ENCODE measurements at regions not wholly inside any gene's neighbourhood (a gene's known extent, or its start where the extent isn't known, plus 50 kb on each side); places are given as distances from the start of the nearest gene placed in this dataset.

- DNase-seq (ENCODE audit: extremely low read depth in 1 of 2, low read depth in 1 of 2) = no peak
Measured at GRCh38 chr10:126783806-126784557, 113.5 kb upstream of the C10orf90 start.

GRCh38 chr10:126787201-126787600 is 116.7 kb upstream of the C10orf90 start:
- no peak for DNase-seq (ENCODE audit: extremely low read depth in 1 of 2, low read depth in 1 of 2)

DNA sequence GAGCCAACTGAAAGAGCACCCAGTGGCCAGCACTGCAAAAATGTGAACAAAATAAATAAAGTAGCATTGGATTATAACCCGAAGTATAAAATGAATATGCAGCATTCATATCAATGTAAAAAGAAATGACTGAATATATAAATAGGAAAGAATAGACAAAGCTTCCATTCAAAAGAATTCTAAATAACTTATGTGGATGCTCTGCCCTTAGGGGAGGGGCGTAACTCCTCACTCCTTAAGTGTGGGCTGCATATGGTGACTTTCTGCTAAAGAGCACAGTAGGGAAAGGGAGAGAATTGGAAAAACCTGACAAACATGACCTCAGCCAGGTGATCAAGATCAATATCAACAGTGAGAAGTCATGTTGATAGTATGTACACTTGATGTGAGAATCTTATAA is 109.9 kb upstream of the DOCK1 start:
- no peak for DNase-seq (ENCODE audit: extremely low read depth in 1 of 2, low read depth in 1 of 2)

DNA sequence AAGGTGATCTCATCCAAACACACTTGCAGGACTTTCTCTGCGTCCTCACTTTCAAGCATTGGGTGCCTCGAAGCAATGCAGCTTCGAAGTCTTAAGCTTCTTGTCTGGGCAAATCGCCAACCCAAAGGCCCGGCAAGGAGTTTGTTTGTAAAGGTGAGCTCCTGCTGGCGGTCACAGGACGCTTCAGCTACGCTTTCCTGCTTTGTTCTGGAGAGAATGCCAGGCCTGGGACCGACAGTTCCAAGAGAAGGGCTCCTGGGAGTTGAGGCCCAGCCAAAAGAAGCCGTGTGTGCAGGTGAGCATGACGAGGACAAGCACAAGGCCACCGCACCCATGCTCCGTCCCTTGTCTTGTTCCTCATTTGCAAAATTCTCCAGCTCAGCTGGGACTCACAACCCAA is 106.6 kb upstream of the DOCK1 start:
- no peak for DNase-seq (ENCODE audit: extremely low read depth in 1 of 2, low read depth in 1 of 2)

GRCh38 chr10:126803394-126803793 is 101.8 kb upstream of the DOCK1 start:
- no peak for DNase-seq (ENCODE audit: extremely low read depth in 1 of 2, low read depth in 1 of 2)

DNA sequence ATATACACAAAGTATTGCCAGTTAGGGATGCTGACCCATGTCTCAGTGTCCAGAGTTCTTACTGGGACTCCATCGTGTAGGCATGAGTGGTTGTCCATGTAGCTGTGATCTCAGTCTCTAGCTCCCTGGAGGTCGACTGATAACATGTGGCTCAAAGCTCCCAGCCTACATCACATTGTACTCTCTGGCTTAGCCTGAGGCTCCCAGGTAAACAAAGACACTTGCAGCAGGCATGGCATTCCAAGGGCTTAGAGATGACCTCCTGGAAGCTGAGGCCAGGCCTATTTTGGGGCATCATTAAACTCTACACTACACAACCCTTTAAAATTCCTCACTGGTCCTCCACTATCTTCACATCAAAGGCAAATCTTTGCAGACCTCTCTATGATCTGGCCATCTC is 100.8 kb upstream of the DOCK1 start:
- no peak for DNase-seq (ENCODE audit: extremely low read depth in 1 of 2, low read depth in 1 of 2)

DNA sequence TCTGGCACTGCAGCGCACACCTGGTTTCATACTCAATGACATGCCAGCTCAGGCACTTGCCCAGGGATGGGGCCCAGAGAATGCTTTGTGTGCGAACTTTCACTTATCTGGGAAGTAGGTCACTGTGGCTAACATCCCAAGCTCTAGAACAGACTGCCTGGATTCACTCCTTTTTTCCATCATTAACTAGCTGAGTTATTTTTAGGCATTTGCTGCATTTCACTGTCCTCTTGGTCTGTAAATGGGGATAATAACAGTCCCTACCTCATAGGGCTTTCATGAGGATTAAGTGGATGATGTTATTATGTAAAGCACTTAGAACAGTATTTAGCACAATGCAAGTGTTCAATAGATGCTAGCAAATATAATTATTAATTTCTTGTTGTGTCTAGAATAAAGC is 98.7 kb upstream of the DOCK1 start:
- DNase-seq (ENCODE audit: extremely low read depth in 1 of 2, low read depth in 1 of 2) = no peak

DNA sequence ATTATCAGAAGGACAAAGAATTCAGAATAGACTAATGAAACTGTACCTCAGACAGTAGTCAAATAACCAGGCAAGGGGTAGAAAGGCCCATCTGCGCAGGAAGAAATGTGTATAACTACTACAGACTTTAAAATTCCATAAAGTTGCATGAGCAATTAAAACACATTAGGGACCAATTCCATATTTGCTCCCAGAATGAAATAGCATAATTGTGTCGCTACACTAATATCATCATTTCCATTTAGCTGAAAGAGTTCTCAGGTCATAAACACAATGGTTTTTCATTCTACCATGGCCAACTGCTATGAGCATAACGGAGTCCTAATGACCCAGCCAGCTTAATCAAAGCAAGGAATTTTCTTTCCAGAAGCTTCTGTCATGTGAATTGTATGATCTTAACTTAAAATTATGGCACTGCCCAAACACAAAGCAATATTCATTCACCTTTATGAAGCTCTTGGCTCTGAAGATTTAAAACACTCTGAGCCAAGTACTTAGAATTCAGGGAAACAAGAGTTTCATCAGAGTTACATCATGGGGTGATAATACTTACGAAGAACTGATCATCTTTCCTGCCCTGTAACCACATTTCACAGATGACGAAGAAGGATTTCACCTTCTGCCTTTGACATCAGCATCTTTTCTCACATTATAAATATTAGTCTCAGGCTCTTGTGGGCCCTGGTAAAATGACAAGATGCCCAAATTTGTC is 98.1 kb upstream of the DOCK1 start:
- DNase-seq (ENCODE audit: extremely low read depth in 1 of 2, low read depth in 1 of 2) = no peak

DNA sequence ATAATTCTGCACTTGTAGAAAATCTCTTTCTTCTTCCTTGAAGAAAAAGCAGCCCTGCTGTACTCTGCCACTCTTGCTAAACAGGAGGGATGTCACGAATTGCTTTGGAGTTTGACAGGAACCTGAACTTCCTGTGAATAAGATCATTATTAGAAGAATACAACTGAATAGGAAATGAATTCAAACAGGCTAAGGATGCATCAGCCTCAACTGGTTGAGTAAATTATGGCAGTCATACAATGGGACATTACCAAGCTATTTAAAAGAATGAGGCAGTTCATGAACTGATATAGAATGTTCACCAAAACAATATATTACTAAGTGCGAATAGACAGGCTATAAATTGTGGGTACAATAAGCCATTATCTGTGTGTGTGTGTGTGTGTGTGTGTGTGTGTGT is 97.1 kb upstream of the DOCK1 start:
- DNase-seq (ENCODE audit: extremely low read depth in 1 of 2, low read depth in 1 of 2) = no peak

- DNase-seq (ENCODE audit: extremely low read depth in 1 of 2, low read depth in 1 of 2) = no peak
Measured at GRCh38 chr10:126813432-126813831, 91.8 kb upstream of the DOCK1 start.

- no peak for DNase-seq (ENCODE audit: extremely low read depth in 1 of 2, low read depth in 1 of 2)
Measured at GRCh38 chr10:126833542-126833941, 71.7 kb upstream of the DOCK1 start.

GRCh38 chr10:126836009-126836408 is 69.2 kb upstream of the DOCK1 start:
- DNase-seq (ENCODE audit: extremely low read depth in 1 of 2, low read depth in 1 of 2) = no peak

DNA sequence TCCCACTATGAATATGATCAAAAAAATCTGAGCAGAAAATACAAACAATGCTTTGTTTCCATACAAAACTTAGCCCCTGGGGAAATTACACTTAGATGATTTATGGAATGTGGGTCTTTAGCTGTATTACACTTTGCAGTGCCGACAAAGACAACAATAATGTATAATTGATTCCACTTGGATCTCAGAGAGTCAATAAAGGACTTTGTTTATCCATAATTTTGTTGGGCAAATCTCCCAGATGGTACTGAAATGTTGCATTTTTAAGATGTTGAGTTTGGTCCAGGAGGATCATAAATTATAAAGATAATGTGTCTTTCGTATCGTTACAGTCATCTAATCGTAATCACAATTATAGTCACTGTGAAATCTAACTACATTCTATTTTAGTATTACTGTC is 66.9 kb upstream of the DOCK1 start:
- DNase-seq (ENCODE audit: extremely low read depth in 1 of 2, low read depth in 1 of 2) = no peak

GRCh38 chr10:126839094-126839761 is 66.0 kb upstream of the DOCK1 start:
- no peak for DNase-seq (ENCODE audit: extremely low read depth in 1 of 2, low read depth in 1 of 2)

- no peak for DNase-seq (ENCODE audit: extremely low read depth in 1 of 2, low read depth in 1 of 2)
Measured at GRCh38 chr10:126840576-126841135, 64.6 kb upstream of the DOCK1 start.

DNA sequence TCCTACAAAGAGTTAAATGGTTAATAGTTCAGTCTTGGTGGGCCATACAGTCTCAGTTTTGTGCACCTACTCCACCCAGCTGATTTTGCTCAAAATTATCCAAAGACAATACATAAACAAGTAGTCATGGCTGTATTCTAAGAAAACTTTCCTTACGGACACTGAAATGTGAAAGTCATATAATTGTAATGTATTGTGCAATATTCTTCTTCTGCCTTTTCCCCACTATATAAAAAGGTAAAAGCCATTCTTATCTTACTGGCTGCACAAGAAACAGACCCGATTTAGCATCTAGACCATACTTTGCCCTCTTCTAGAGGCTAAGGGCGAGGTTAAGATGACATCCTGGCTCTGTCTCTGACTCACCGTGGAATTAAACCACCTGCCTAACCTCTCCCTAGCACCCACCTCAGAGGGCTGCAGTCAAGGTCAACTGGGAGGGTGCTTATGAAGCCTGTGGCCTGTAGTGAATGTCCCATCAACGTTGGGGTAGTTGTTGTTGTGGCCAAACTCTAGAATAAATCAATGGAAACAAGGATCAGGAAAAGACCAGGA is 63.8 kb upstream of the DOCK1 start:
- no peak for DNase-seq (ENCODE audit: extremely low read depth in 1 of 2, low read depth in 1 of 2)

DNA sequence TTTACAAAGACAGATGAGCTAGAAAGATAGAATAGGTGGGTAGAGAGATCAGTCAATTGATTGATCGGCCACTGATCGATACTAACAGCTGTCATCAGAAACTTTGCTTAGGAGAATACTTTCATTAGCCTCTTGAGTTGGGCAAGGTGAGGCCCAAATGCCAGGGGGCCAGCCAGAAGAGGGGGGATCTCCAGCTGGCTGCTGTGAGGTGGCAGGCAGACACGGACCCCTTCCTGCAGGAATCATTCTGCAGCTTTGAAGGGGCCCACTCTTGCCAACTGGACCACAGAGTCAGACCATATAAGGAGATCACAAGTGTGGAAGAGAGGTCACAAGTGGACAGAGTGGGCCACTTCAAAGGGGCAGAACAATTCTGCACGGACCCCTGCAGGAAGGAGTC is 62.9 kb upstream of the DOCK1 start:
- no peak for DNase-seq (ENCODE audit: extremely low read depth in 1 of 2, low read depth in 1 of 2)

DNA sequence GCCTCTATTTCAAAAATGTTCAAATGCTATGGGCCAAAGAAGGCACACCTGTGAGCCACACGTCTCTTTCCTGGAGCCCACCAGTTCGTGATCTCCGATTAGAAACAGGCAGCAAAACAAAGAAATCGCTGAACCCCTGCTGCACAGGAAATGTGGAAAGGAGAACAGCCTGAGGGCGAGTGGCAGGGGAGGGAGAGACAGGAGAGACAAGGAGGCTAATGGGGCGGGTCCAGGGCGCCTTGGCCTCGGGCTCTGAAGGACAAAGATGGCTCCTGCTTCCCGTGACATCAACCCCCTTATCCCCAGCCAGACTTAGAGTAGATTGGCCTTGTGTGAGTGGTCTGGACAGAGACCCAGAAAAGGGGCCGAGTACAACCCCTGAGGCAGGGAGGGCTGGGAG is 62.4 kb upstream of the DOCK1 start:
- no peak for DNase-seq (ENCODE audit: extremely low read depth in 1 of 2, low read depth in 1 of 2)

- no peak for DNase-seq (ENCODE audit: extremely low read depth in 1 of 2, low read depth in 1 of 2)
Measured at GRCh38 chr10:126843299-126843934, 61.8 kb upstream of the DOCK1 start.

- DNase-seq (ENCODE audit: extremely low read depth in 1 of 2, low read depth in 1 of 2) = no peak
Measured at GRCh38 chr10:126844406-126844805, 60.8 kb upstream of the DOCK1 start.

GRCh38 chr10:126846469-126846868 is 58.8 kb upstream of the DOCK1 start:
- no peak for DNase-seq (ENCODE audit: extremely low read depth in 1 of 2, low read depth in 1 of 2)

Measured in stimulated activated CD8-positive, alpha-beta memory T cell treated with anti-CD3 and anti-CD28 coated beads, Interleukin-7, amount 100 ng/mL, for 48 hours (primary cell).